Epidermal melanocyte (primary cell): ENCODE measurements at regions not wholly inside any gene's neighbourhood (a gene's known extent, or its start where the extent isn't known, plus 50 kb on each side); places are given as distances from the start of the nearest gene placed in this dataset.
A peak's percentile ranks its signal among the peaks of the same experiment; 100 is the strongest.

ENCODE experiments used
- DNase-seq: peaks from one replicate; pipeline ENCODE4 v3.0.0; 2011; ENCODE audit warnings: low spot score; ENCODE audit not compliant: insufficient read length

DNA sequence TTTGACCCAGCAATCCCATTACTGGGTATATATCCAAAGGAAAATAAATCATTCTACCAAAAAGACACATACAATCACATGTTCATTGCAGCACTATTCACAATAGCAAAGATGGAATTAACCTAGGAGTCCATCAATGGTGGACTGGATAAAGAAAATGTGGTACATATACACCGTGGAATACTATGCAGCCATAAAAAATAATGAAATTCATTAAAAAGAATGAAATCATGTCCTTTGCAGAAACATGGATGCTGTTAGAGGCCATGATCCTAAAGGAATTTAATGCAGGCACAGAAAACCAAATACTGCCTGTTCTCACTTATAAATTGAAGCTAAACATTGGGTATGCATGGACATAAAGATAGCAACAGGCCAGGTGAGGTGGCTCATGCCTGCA is 61.9 kb upstream of the BMP6 start:
- no peak for DNase-seq

DNA sequence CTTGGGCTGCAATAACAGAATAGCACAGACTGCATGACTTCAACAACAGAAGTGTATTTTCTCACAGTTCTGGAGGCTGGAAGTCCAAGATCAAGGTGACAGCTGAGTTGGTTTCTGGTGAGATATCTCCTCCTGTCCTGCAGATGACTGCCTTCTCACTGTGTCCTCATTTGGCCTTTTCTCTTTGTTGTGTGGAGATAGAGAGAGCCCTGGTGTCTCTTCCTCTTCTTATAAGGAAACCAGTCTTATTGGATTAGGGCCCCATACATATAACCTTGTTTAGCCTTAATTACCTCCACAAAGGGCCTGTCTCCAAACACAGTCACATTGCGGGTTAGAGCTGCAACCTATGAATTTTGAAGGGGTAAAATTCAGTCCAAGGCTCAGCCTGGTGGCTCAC is 57.0 kb upstream of the BMP6 start:
- no peak for DNase-seq

DNA sequence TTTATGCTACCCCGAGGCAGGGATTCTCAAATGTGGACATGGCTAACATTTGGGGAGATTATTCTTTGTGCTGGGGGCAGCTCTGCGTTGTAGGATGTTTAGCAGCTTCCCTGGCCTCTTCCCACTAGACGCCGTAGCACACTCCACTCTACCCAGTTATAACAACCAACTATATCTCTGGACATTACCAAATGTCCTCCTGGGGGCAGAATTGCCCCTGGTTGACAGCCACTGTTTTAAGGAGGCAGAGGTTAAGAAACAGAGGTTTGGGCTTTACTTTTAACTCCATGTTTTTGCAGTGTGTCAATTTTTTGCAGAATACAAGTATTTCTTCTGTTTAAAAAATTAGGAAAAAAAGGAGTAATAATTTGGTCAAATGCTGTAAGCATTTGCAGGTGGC is 56.2 kb upstream of the BMP6 start:
- no peak for DNase-seq

- no peak for DNase-seq
These were observed 54.8 kb upstream of the BMP6 start for GRCh38 chr6:7671076-7671475.

GRCh38 chr6:7671581-7671980 is 54.3 kb upstream of the BMP6 start:
- no peak for DNase-seq

GRCh38 chr6:7672066-7673062 is 53.5 kb upstream of the BMP6 start:
- DNase-seq, result peak; percentile 28

DNA sequence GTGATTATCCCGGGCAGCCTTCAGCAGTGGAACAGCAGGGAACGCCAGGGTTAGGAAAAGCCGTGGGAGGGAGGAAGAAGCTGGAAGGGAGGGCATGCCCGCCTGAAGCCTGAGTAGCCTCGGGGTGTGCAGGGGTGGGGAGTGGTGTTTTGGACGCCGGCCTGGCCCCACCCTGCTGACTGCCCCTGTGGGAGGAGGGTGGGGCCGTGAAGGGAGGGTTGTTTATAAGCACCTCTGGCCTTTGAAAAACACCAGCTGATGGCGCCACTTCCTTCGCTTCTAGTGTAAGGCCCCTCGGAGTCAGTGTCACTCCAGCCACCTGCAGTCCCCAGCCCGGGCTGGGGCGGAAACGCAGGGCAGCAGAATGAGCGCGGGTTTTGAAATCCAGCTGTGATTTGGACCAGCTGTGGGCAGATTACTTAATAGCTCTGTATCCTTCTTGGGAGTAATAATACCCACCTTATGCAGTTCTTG is 52.8 kb upstream of the BMP6 start:
- DNase-seq, result peak; percentile 52

DNA sequence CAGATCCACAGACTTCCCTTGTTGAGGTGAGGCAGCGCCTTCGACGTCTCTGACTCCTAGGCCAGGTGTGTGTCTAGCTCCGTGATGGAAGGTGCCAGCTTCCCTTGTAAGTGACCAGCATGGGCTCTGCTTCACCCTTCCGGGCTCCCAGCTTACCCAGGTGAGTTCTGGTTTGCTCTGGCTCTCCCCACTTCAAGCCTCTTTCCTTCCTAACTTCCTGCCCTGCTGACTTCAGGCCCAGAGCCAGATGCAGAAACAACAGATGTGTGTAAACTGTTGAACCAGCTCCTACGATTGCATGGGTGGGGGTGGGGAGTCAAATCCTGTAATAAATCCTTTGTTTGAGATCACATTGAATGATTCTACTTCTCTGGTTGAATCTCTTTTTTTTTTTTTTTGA is 51.6 kb upstream of the BMP6 start:
- DNase-seq, result no peak

DNA sequence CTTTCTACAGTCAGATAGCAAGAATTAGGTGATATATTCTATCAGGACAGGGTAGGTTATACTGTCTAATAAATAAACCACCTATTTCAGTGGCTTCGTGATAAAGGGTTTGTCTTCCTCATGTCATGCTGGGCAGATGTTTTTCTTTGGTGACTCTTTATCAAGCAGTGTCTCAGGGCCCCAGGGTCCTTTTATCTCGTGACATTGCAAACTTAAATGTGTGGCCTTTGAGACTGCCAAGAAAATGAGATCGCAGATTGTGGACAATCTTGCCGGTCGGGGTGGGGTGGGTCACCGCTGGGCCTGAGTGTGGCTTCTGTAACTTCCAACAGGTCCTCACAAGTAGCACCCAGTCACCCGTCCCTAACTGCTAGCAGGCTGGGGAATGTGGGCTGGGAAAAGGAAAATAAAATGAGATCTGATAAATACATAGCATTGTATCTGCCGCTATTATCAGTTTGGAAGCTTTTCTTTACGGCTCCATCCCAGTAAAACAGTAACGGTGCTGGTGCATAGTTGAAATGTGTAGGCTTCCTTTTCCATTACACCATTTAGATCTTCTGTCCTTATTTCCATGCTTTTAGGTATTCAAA is 50.5 kb upstream of the BMP6 start:
- DNase-seq, result no peak
